ENCODE measurements at regions not wholly inside any gene's neighbourhood (a gene's known extent, or its start where the extent isn't known, plus 50 kb on each side); places are given as distances from the start of the nearest gene placed in this dataset.

GRCh38 chr5:155908543-155908942 is 418.4 kb upstream of the SGCD start:
- TF ChIP-seq REST (IDR thresholded peaks at IDR 0.05; ENCODE audit: insufficient read depth in 1 of 2, low read depth in 2 of 2, low read length in 2 of 2) (no peak), POLR2AphosphoS5 (IDR thresholded peaks at IDR 0.05; ENCODE audit: low read depth, low read length) (no peak), SIN3A (IDR thresholded peaks at IDR 0.05; ENCODE audit: borderline replicate concordance, insufficient read depth, low read length) (no peak)
